NCI-H128 (cell line): ENCODE measurements at regions not wholly inside any gene's neighbourhood (a gene's known extent, or its start where the extent isn't known, plus 50 kb on each side); places are given as distances from the start of the nearest gene placed in this dataset.

ENCODE experiments used
- DNase-seq: peaks from one replicate; lab custom pipeline; 2025; ENCODE audit not compliant: unreplicated experiment; lab: John Stamatoyannopoulos, UW

GRCh38 chr22:22098457-22099193 is 116.0 kb upstream of the TOP3B start:
- no peak for DNase-seq

GRCh38 chr22:22097727-22098228 is 115.2 kb upstream of the TOP3B start:
- no peak for DNase-seq

GRCh38 chr22:22094921-22095320 is 112.3 kb upstream of the TOP3B start:
- no peak for DNase-seq

GRCh38 chr22:22094514-22094913 is 111.9 kb upstream of the TOP3B start:
- DNase-seq = no peak

- no peak for DNase-seq
These were observed 111.2 kb upstream of the TOP3B start for GRCh38 chr22:22093743-22094142.

GRCh38 chr22:22092974-22093373 is 110.4 kb upstream of the TOP3B start:
- DNase-seq = no peak

- DNase-seq = no peak
These were observed 109.5 kb upstream of the TOP3B start for GRCh38 chr22:22092101-22092500.

- no peak for DNase-seq
These were observed 108.9 kb upstream of the TOP3B start for GRCh38 chr22:22091400-22091878.

GRCh38 chr22:22090650-22091399 is 108.2 kb upstream of the TOP3B start:
- no peak for DNase-seq

- no peak for DNase-seq
These were observed 107.1 kb upstream of the TOP3B start for GRCh38 chr22:22089459-22090308.

- no peak for DNase-seq
These were observed 106.3 kb upstream of the TOP3B start for GRCh38 chr22:22088658-22089458.

- no peak for DNase-seq
These were observed 105.5 kb upstream of the TOP3B start for GRCh38 chr22:22087854-22088657.

- no peak for DNase-seq
These were observed 104.0 kb upstream of the TOP3B start for GRCh38 chr22:22086501-22087158.

- DNase-seq = no peak
These were observed 103.3 kb upstream of the TOP3B start for GRCh38 chr22:22085702-22086500.

- DNase-seq = no peak
These were observed 101.6 kb upstream of the TOP3B start for GRCh38 chr22:22084089-22084711.

GRCh38 chr22:22082960-22083359 is 100.4 kb upstream of the TOP3B start:
- DNase-seq = no peak

GRCh38 chr22:22082229-22082835 is 99.7 kb upstream of the TOP3B start:
- DNase-seq = no peak
